ENCODE measurements at regions not wholly inside any gene's neighbourhood (a gene's known extent, or its start where the extent isn't known, plus 50 kb on each side); places are given as distances from the start of the nearest gene placed in this dataset.
A peak's percentile ranks its signal among the peaks of the same experiment; 100 is the strongest.
"Not testable (repeated sequence)": the region's sequence is repeated elsewhere in the genome, so short reads cannot be mapped to it uniquely, and the experiment has no call there.

DNA sequence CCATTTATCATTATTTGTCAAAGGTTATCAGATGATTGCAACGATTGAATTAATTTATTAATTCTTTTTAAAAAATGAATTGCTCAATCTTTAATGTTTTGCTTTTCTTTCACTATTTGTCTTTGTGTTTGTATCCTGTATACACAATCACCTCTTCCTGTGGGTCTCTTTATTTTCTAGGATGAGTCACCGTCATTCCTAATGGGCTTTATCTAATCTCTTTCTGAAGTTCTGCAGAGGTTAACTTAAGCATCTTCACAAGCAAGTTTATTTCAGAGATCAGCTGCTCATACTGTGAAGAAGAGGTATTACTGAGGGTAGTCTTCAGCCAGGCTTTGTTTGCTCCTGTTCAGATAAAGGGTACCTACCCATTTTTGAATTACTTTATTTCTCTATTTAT is 323.9 kb downstream of the NNT start:
- DNase-seq (ENCODE audit: low read depth), result no peak

- no peak for DNase-seq (ENCODE audit: low read depth)
These were observed 317.4 kb downstream of the NNT start for GRCh38 chr5:43920422-43920821.

DNA sequence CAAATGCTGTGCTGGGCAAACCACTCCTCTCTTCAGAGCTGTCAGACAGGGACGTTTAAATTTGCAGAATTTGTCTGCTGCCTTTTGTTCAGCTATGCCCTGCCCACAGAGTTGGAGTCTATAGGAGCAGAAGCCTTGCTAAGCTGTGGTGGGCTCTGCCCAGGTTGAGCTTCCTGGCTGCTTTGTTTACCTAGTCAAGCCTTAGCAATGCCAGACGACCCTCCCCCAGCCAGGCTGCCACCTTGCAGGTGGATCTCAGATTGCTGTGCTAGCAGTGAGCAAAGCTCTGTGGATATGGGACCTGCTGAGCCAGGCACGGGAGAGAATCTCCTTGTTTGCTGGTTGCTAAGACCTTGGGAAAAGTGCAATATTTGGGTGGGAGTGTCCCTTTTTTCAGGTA is 314.9 kb downstream of the NNT start:
- no peak for DNase-seq (ENCODE audit: low read depth)

DNA sequence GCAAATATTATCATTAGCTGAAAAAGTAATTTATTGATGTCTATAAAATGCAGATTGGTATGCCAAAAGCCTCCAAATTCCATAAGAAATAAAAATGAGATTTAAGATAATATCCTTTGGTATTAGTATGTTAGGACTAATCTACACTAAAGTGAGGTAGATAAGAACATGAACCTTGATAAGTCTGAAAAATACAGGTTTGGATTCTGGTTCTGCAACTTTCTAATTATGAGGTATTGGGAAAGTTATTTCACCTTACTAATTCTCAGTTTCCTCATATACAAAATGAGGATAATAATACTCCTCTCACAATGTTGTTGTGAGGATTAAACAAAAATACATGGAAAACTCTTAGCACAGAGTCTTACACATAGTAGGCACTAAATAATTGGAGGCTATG is 300.1 kb downstream of the NNT start:
- DNase-seq (ENCODE audit: low read depth), result no peak

DNA sequence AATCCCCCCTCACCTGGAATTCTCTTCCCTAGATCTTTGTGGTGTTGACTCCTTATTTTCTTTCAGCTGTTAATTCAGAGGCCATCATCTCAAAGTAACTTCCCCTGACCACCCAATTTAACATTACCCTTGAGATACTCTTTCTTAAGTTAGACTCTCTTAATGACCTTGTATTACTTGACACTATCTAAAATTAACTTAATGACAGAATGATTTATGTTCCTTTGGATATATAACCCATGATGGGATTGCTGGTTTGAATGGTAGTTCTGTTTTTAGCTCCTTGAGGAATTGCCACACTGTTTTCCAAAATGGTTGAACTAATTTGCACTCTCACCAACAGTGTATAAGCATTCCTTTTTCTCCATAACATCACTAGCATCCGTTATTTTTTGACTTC is 298.0 kb downstream of the NNT start:
- no peak for DNase-seq (ENCODE audit: low read depth)

DNA sequence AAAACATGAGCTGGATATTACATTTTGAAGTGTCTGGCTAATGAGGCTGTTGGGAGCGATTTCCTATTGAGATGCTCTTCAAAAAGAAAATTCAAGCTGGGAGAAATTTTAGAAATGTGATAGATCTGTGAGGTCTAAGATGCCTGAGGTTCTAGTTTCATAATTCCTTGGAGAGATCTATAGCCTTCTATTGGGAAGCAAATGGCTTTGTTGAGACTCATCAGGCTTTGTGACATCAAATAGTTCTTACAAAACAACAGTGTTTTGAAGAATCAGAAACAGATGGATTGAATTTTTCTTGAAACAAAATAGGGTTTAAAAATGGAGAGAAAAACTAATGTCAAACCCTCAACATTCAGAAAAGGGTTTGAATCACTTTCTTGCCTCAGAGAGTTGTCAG is 292.9 kb downstream of the NNT start:
- no peak for DNase-seq (ENCODE audit: low read depth)

DNA sequence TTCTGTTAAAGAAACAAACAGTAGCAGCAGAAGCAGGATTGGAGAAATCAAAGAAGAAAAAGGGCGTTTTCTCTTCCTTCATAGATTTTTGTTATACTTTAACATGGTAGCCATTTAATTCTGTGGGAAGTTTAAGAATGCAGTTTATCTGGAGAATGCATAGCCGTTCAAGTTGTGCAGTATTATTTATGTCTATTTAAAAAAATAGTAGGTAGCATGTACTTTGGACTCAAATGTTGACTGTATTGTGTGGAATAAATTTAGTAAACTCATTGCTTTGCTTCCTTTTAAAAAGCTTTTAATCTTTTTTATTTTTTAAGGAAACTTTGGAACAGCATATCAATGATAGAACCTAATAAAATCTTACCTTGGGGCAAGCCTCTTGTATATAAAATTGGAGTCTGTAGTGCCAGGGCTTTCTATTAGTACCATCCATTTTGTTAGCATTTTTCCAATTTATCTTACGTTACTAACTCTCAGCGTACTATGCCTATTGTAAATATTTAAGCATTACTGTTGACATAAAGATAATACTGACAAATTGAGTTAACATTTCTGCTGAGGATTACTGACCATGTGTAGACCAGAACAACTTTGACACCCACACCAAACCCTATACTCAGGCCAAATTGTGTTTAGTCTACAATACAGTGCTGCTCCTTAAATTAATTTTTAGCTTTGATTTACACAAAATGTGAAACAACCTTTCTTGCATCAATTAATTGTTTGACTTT is 291.1 kb downstream of the NNT start:
- no peak for DNase-seq (ENCODE audit: low read depth)

DNA sequence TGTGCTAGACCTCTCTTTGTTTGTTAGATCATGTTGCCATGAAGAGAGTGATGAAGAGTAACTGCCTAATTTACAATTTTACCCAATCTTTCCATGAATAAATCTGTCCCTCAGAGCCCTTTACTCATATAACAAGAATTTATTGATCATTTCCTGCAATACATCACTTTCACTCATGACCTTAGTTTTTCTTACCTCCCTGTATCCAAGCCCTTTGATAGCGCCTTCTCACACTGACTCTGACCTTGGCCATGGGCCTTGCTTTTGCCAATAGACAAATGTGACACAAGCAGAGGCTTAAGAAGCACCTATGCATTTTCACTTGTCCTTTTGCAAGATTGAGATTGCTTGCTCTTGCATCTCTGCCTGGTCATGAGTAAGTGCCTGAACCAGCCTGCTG is 288.1 kb downstream of the NNT start:
- DNase-seq (ENCODE audit: low read depth), result no peak

GRCh38 chr5:43889233-43889632 is 286.3 kb downstream of the NNT start:
- no peak for DNase-seq (ENCODE audit: low read depth)

DNA sequence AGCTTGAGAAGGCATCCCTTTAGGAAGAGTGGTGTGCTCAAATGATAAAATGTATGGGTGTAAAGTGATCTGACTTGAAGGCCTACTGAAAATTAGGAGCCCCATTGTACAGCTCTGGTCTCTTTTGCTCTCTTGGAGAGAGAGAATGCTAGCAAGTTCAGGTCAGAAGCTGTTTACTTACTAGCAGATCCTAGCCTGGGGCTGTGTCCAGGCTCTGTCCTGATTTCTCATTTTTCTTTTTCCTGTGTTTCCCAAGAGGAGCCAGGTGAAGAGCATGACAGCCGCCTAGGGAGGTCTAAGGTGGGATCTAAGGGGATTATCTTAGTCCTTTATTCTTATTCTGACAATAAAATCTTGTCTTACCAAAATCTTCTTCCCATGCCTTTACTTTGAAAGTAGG is 272.8 kb downstream of the NNT start:
- no peak for DNase-seq (ENCODE audit: low read depth)

DNA sequence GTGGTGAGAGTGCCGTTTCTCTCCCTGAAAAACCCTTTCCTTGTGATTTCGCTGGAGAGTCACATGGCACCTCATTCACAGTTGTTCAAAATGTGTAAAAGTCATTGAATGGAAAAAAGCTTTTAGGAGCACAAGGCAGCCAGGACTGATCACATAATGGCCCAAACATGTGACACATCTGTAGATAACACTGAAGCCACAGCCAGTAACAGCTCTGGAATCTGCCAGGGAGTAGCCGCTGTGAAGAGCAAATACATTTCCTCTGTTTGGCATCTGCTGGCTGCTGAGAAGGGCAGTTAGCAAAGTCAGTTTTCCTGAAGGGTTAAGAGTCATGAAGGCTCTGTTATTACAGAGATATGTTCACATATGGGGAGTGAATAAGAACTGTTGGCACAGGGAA is 271.8 kb downstream of the NNT start:
- peak; percentile 3 for DNase-seq (ENCODE audit: low read depth)

DNA sequence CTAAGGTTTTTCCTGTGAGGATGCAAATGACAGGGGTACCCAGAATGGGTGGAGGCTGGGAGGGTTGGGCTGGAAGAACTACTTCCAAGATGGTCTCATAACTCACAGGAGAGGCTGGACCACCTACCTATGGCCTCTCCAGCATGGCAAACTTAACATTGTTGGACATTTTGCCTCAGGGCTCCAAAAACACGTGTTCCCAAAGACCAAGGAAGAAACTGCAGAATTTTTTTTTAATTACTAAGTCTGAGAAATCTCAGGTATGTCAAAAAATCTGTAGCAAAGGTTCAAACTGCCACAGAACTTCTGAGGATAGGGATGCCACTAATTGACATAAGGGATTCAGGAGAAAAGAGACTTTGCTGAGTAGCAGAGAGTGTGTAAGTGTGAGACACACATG is 270.8 kb downstream of the NNT start:
- DNase-seq (ENCODE audit: low read depth), result no peak

GRCh38 chr5:43859309-43859708 is 256.3 kb downstream of the NNT start:
- no peak for DNase-seq (ENCODE audit: low read depth)

- DNase-seq (ENCODE audit: low read depth), result no peak
These were observed 252.5 kb downstream of the NNT start for GRCh38 chr5:43855452-43855851.

GRCh38 chr5:43854697-43855292 is 251.8 kb downstream of the NNT start:
- DNase-seq (ENCODE audit: low read depth), result no peak

DNA sequence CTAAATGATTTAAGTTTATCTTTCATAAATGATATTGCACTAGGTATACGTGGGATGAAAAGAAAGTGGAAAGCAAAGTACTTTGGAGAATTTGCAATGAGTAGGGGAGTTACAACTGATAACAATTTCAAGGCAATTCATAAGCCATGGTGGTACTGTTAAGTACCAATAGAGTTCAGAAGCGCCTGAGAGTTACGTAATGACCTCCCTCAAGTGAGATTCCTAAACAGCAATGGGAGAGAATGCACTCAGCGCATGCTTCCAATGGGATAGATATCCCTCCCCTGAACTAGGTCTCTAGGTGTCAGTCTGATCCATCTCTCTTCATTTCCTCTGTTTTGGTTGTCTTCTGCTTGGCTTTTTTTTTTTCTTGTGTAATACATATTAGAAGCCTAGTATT is 249.3 kb downstream of the NNT start:
- no peak for DNase-seq (ENCODE audit: low read depth)

GRCh38 chr5:43851741-43852140 is 248.8 kb downstream of the NNT start:
- peak; percentile 26 for DNase-seq (ENCODE audit: low read depth)

- no peak for DNase-seq (ENCODE audit: low read depth)
These were observed 237.6 kb downstream of the NNT start for GRCh38 chr5:43840424-43841125.

GRCh38 chr5:43839218-43839617 is 236.2 kb downstream of the NNT start:
- DNase-seq (ENCODE audit: low read depth), result peak; percentile 24

DNA sequence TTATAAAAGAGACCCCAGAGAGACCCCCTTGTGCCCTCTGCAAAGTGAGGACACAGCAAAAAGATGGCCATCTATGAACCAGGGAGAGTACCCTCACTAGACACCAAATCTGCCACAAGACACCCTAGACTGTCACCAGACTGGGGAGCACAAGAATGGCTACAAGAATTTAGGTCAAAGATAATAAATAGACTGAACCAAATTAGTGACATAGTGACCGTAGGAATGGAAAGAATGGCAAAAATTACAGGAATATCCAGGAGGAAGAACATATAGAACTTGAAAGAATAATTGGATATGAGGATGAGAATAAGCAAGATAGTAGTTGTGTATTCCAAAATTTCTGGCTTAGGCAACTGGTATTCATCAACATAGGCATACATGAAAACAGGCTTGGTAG is 235.0 kb downstream of the NNT start:
- DNase-seq (ENCODE audit: low read depth), result no peak

DNA sequence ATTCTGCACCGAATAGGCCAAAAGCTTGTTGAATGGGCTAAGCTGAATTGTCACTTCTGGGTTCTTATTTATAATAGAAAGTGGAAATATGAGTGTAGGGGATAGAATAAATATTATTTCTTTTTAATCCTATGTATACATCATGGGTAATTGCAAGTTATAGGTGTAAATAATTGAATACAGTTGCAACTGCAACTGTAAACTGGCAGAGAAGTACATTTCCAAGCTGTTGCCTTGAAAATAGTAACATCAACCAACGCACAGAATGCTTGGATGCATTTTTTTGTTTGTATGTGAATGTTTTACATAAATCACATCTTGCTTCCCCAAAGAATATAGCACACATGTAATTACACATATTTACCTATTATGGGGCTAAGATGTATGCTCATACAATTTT is 234.1 kb downstream of the NNT start:
- no peak for DNase-seq (ENCODE audit: low read depth)

DNA sequence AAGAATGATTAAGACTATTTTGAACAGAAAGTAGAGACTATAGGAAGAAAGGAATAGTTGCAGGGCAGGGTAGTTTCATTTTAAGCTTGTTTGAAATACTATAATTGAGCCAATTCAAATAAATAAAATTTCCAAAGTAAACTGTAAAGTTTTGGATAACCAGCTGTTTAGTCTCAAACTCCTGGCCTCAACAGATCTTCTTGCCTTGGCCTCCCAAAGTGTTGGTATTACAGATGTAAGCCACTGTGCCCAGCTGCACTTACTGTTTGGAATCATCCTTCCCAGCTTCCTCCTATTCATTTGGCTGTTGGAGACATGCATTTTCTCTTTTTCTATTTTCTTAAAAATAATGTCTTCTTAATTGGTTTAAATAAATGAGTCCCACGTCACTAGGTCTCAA is 231.0 kb downstream of the NNT start:
- DNase-seq (ENCODE audit: low read depth), result no peak

GRCh38 chr5:43824325-43824964 is 221.5 kb downstream of the NNT start:
- DNase-seq (ENCODE audit: low read depth), result not testable (repeated sequence)

Measured in M059J (cell line).